ENCODE measurements at regions not wholly inside any gene's neighbourhood (a gene's known extent, or its start where the extent isn't known, plus 50 kb on each side); places are given as distances from the start of the nearest gene placed in this dataset.

DNA sequence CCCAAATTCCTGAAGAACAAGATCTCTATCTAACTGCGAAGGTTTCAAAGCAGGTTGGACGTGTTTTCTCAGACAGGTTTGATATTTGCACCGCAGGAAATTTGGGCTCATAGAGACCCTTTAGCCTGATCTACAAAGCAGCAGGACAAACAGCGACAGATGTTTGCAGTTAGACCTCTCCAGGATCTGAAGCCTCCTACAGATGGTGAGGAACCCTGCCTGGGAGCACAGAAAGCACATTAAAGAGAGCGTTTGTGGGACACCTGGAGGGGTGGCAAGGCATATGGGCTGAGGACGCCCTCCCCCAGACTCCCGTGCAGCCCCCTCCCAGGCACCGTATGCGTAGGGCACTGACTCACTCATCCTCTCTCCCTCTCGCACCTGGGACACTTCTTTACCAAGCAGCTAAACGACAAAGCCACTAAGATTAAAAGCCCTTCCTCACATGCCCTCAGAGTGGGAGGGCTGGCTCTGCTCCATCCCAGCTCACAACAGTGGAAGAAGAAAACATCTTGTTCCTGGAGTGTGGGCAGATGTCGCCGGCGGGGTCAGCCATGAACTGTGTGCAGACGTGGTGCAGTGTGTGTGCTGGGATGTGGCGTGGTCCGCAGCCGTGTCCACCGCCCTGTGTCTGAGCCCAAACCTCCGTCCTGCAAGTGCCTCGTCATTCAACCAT, 249.7 kb upstream of the AFDN start:
- Histone ChIP-seq H2AFZ (no peak overlapping the region), H3K9me3 (ENCODE audit: insufficient read depth, low read depth) (no peaks in the 10 kb centered on the region), H3K79me2 (ENCODE audit: low read depth) (no peaks in the 10 kb centered on the region), H3K9me2 (ENCODE audit: insufficient read depth) (no peaks in the 10 kb centered on the region), H3K4me1 (replicated peaks; ENCODE audit: insufficient read depth) (no peaks in the 10 kb centered on the region), H3K27ac (no peak overlapping the region), H3K36me3 (ENCODE audit: low read depth) (no peaks in the 10 kb centered on the region), H3K4me3 (no peak overlapping the region), H3K27me3 (ENCODE audit: insufficient read depth, low read depth) (peaks cover 69% of the 10 kb centered on the region), H4K20me1 (ENCODE audit: insufficient read depth) (no peaks in the 10 kb centered on the region), H3K4me2 (no peak overlapping the region), H3F3A (ENCODE audit: insufficient read depth, low read depth) (no peaks in the 10 kb centered on the region)
- ChIA-PET POLR2A (ENCODE audit: unreplicated experiment) (no interaction called here), CTCF (no interaction called here)
- TF ChIP-seq, protein P1, sequence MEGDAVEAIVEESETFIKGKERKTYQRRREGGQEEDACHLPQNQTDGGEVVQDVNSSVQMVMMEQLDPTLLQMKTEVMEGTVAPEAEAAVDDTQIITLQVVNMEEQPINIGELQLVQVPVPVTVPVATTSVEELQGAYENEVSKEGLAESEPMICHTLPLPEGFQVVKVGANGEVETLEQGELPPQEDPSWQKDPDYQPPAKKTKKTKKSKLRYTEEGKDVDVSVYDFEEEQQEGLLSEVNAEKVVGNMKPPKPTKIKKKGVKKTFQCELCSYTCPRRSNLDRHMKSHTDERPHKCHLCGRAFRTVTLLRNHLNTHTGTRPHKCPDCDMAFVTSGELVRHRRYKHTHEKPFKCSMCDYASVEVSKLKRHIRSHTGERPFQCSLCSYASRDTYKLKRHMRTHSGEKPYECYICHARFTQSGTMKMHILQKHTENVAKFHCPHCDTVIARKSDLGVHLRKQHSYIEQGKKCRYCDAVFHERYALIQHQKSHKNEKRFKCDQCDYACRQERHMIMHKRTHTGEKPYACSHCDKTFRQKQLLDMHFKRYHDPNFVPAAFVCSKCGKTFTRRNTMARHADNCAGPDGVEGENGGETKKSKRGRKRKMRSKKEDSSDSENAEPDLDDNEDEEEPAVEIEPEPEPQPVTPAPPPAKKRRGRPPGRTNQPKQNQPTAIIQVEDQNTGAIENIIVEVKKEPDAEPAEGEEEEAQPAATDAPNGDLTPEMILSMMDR (conservative IDR thresholded peaks at IDR 0.05): no peak
- TF ChIP-seq EZH2 (IDR thresholded peaks at IDR 0.05; ENCODE audit: low read depth): no peak
- no peak for DNase-seq
- BruUV-seq (replicated peaks): no TSS peak
- intact Hi-C loops (cut with micrococcal nuclease; ENCODE audit: unreplicated experiment): no loop called here

DNA sequence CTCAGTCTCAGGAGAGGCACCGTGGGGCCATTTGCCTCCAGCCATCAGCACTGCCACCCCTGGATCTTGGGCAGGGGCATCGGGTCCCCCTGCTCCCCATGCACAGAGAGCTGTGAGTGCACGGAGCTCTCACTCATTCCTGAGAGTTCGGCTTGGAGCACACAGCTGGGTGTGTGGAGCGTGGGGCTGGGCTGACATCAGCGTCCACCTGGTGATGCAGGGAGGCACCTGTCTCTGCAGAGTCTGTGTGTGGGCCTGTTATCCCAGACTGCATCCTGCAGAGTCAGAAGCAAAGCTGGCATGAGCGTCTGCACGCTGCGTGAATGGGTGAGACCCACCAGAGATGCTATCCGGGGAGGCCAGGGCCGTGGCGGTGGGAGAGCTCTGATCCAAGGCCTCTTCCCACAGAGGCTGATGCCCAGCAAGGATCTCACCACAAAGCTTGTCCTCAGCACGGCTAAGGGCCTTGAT, 248.8 kb upstream of the AFDN start:
- Histone ChIP-seq H3K4me1 (replicated peaks; ENCODE audit: insufficient read depth) (no peaks in the 10 kb centered on the region), H3K27ac (no peak overlapping the region), H3K79me2 (ENCODE audit: low read depth) (no peaks in the 10 kb centered on the region), H3K4me3 (no peak overlapping the region), H4K20me1 (ENCODE audit: insufficient read depth) (no peaks in the 10 kb centered on the region), H2AFZ (no peak overlapping the region), H3K27me3 (ENCODE audit: insufficient read depth, low read depth) (peaks cover 65% of the 10 kb centered on the region), H3K4me2 (no peak overlapping the region), H3K36me3 (ENCODE audit: low read depth) (no peaks in the 10 kb centered on the region), H3F3A (ENCODE audit: insufficient read depth, low read depth) (no peaks in the 10 kb centered on the region), H3K9me2 (ENCODE audit: insufficient read depth) (no peaks in the 10 kb centered on the region), H3K9me3 (ENCODE audit: insufficient read depth, low read depth) (no peaks in the 10 kb centered on the region)
- TF ChIP-seq, protein P1 (conservative IDR thresholded peaks at IDR 0.05): no peak
- no peak for TF ChIP-seq EZH2 (IDR thresholded peaks at IDR 0.05; ENCODE audit: low read depth)
- BruUV-seq (replicated peaks): no TSS peak
- no peak for DNase-seq
- intact Hi-C loops (cut with micrococcal nuclease; ENCODE audit: unreplicated experiment): no loop called here
- ChIA-PET POLR2A (ENCODE audit: unreplicated experiment) (no interaction called here), CTCF (no interaction called here)

DNA sequence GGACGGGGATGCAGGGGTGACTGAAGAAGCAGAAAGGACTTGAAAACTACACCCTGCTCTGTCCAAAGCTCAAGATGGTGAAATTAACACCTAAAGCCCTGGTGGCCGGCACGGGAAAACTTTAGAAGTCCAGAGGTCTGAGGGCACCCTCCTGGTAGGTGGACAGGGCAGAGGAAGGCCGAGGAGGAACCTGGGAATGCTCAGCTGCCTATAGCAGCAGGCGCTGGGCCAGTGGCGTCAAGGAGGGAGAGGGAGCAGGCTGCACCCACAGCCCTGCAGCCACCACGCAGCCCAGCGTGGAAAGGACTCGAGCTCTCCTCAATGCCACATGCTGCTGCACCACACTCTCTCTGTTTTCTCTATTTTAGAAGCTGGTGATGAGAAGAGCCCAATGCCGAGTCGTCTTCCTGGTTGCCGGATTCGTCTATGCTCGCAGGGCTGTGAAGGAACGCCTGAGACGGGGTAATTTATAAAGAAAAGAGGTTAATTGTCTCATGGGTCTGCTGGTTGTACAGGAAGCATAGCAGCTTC, 248.3 kb upstream of the AFDN start:
- no peak for DNase-seq
- H3K36me3 ChIP-seq (ENCODE audit: low read depth): no peaks in the 10 kb centered on the region
- intact Hi-C loops (cut with micrococcal nuclease; ENCODE audit: unreplicated experiment): no loop called here
- POLR2A ChIA-PET (ENCODE audit: unreplicated experiment): no interaction called here
- H3K27me3 ChIP-seq (ENCODE audit: insufficient read depth, low read depth): peaks cover 59% of the 10 kb centered on the region
- H3K79me2 ChIP-seq (ENCODE audit: low read depth): no peaks in the 10 kb centered on the region
- no peaks in the 10 kb centered on the region for H3F3A ChIP-seq (ENCODE audit: insufficient read depth, low read depth)
- no peak overlapping the region for H3K4me2 ChIP-seq
- no peaks in the 10 kb centered on the region for H3K9me2 ChIP-seq (ENCODE audit: insufficient read depth)
- no peaks in the 10 kb centered on the region for H3K4me1 ChIP-seq (replicated peaks; ENCODE audit: insufficient read depth)
- H2AFZ ChIP-seq: no peak overlapping the region
- no TSS peak for BruUV-seq (replicated peaks)
- no peak overlapping the region for H3K27ac ChIP-seq
- CTCF ChIA-PET: no interaction called here
- H4K20me1 ChIP-seq (ENCODE audit: insufficient read depth): no peaks in the 10 kb centered on the region
- TF ChIP-seq EZH2 (IDR thresholded peaks at IDR 0.05; ENCODE audit: low read depth): no peak
- TF ChIP-seq, protein P1 (conservative IDR thresholded peaks at IDR 0.05): no peak
- no peak overlapping the region for H3K4me3 ChIP-seq
- no peaks in the 10 kb centered on the region for H3K9me3 ChIP-seq (ENCODE audit: insufficient read depth, low read depth)

All from PC-9 (cell line).